ENCODE measurements at regions not wholly inside any gene's neighbourhood (a gene's known extent, or its start where the extent isn't known, plus 50 kb on each side); places are given as distances from the start of the nearest gene placed in this dataset.

DNA sequence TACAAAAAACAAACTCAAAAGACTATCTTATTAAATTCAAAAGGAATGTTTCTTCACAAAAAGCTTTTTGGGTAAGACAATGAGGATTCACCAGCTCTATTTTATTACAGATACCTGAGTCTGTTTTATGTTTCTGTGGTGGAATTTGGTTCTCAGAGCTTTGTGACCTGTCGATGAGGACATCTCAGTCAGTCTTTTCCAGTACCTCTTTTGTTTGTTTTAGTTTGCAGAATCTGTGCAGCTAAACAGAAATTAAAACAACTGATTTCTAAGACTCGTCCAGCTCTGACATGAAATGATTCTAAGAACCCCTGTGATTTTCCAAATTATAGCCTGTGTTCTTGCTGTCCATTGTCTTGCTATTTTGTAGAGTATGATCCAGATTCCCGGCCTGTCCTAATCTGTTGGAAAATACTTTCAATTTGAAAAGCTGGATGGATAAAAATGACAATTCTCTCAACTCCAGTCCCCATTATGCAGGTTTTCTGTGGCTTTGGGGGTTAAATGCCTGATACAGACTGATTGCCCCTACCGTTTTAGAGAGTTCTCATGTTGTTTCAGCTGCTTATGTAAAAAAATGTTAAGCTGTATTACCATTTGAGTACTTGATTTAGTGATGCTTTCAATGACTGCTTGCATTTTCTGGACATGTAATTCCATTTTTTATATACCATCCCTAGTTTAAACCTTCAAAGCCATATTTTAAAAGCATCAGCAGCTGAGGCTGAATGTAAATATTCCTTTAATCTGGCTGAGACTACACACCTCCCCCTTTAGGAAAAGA is 94.2 kb upstream of the TAB2 start:
- no peak for TF ChIP-seq EZH2 (IDR thresholded peaks at IDR 0.05; ENCODE audit: low read length)
- TF ChIP-seq, protein P1, sequence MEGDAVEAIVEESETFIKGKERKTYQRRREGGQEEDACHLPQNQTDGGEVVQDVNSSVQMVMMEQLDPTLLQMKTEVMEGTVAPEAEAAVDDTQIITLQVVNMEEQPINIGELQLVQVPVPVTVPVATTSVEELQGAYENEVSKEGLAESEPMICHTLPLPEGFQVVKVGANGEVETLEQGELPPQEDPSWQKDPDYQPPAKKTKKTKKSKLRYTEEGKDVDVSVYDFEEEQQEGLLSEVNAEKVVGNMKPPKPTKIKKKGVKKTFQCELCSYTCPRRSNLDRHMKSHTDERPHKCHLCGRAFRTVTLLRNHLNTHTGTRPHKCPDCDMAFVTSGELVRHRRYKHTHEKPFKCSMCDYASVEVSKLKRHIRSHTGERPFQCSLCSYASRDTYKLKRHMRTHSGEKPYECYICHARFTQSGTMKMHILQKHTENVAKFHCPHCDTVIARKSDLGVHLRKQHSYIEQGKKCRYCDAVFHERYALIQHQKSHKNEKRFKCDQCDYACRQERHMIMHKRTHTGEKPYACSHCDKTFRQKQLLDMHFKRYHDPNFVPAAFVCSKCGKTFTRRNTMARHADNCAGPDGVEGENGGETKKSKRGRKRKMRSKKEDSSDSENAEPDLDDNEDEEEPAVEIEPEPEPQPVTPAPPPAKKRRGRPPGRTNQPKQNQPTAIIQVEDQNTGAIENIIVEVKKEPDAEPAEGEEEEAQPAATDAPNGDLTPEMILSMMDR (optimal IDR thresholded peaks at IDR 0.05 in 1 of 3, IDR thresholded peaks at IDR 0.05 in 1 of 3, conservative IDR thresholded peaks at IDR 0.05 in 1 of 3; ENCODE audit: extremely low read depth in 1 of 3, insufficient read depth in 2 of 3, low read length in 3 of 3), result no peak

Data from keratinocyte (primary cell).